ENCODE measurements at regions not wholly inside any gene's neighbourhood (a gene's known extent, or its start where the extent isn't known, plus 50 kb on each side); places are given as distances from the start of the nearest gene placed in this dataset.
"Not testable (repeated sequence)": the region's sequence is repeated elsewhere in the genome, so short reads cannot be mapped to it uniquely, and the experiment has no call there.

GRCh38 chr2:2586068-2586776 lies 255.1 kb upstream of the MYT1L start:
- DNase-seq (ENCODE audit: extremely low read depth, low read depth), result no peak
- TF ChIP-seq CTCF (IDR thresholded peaks at IDR 0.05; ENCODE audit: low read depth, low read length), result no peak

GRCh38 chr2:2582998-2583545 lies 252.0 kb upstream of the MYT1L start:
- no peak for TF ChIP-seq CTCF (IDR thresholded peaks at IDR 0.05; ENCODE audit: low read depth, low read length)
- DNase-seq (ENCODE audit: extremely low read depth, low read depth), result no peak

GRCh38 chr2:2581331-2582159 lies 250.5 kb upstream of the MYT1L start:
- TF ChIP-seq CTCF (IDR thresholded peaks at IDR 0.05; ENCODE audit: low read depth, low read length), result no peak

GRCh38 chr2:2580841-2581240 lies 249.8 kb upstream of the MYT1L start:
- not testable (repeated sequence) for DNase-seq (ENCODE audit: extremely low read depth, low read depth)

More at GRCh38 chr2:2581331-2582159, 250.5 kb upstream of the MYT1L start:
- no peak for DNase-seq (ENCODE audit: extremely low read depth, low read depth)

GRCh38 chr2:2580341-2580740 lies 249.3 kb upstream of the MYT1L start:
- DNase-seq (ENCODE audit: extremely low read depth, low read depth), result no peak
- TF ChIP-seq CTCF (IDR thresholded peaks at IDR 0.05; ENCODE audit: low read depth, low read length), result no peak

GRCh38 chr2:2579814-2580213 lies 248.7 kb upstream of the MYT1L start:
- TF ChIP-seq CTCF (IDR thresholded peaks at IDR 0.05; ENCODE audit: low read depth, low read length), result no peak
- no peak for DNase-seq (ENCODE audit: extremely low read depth, low read depth)

- no peak for TF ChIP-seq CTCF (IDR thresholded peaks at IDR 0.05; ENCODE audit: low read depth, low read length)
- DNase-seq (ENCODE audit: extremely low read depth, low read depth), result no peak
Observed at GRCh38 chr2:2577407-2577831, 246.3 kb upstream of the MYT1L start.

Measured in AG09319 (cell line).